Endothelial cell of umbilical vein (primary cell): ENCODE measurements at regions not wholly inside any gene's neighbourhood (a gene's known extent, or its start where the extent isn't known, plus 50 kb on each side); places are given as distances from the start of the nearest gene placed in this dataset.

Source experiments
- BruUV-seq: library from RNA; stranded (reverse); fragments of 400-500 nt; replicated peaks from 2 replicates; lab custom pipeline; 2021; lab: Mats Ljungman, UMichigan
- CTCF ChIA-PET: fragments of 300-600, 350-600 bp; sonication (Branson Sonifier 250); formaldehyde crosslinking; loops from one replicate; lab custom pipeline; 2021; ENCODE audit warnings: antibody characterized with exemption, inconsistent platforms; lab: Charles Lee
- POLR2A ChIA-PET: fragments of 300-600, 350-600 bp; sonication (Branson Sonifier 250); formaldehyde crosslinking; loops from one replicate; lab custom pipeline; 2021; ENCODE audit warnings: antibody characterized with exemption, inconsistent platforms; lab: Charles Lee
- DNase-seq: peaks from one replicate; pipeline ENCODE4 v3.0.0-alpha.2; 2011; ENCODE audit warnings: low read depth, low spot score
- FAIRE-seq: peaks from 2 replicates; lab custom pipeline; 2011; peaks lifted over from hg19 to GRCh38; lab: Jason Lieb, UNC
- H2AFZ ChIP-seq: 2 replicates; pipeline ENCODE4 v1.6.0; 2012; ENCODE audit warnings: low read depth, low read length, control low read depth, inconsistent platforms
- H3K27ac ChIP-seq: 2 replicates; pipeline ENCODE4 v1.5.1; 2011; ENCODE audit warnings: low read depth, mild to moderate bottlenecking, control low read depth, low read length, moderate library complexity; ENCODE audit not compliant: insufficient read depth
- H3K27me3 ChIP-seq, 2 experiments: 2 replicates each; pipeline versions ENCODE4 v1.6.0 to v1.6.1; 2011; ENCODE audit warnings: low read length in 2 of 2, mixed read lengths in 1 of 2; ENCODE audit not compliant: control insufficient read depth in 2 of 2, insufficient read depth in 2 of 2
- H3K36me3 ChIP-seq, 2 experiments: 2 replicates in 1 of 2; 3 replicates in 1 of 2; pipeline ENCODE4 v1.5.1; 2011; ENCODE audit warnings: low read length in 2 of 2, mild to moderate bottlenecking in 1 of 2, moderate library complexity in 1 of 2; ENCODE audit not compliant: control insufficient read depth in 2 of 2, insufficient read depth in 2 of 2; ENCODE audit errors: extremely low read depth in 1 of 2
- H3K4me1 ChIP-seq: 3 replicates; pipeline ENCODE4 v1.5.1; 2011; ENCODE audit warnings: mild to moderate bottlenecking, low read length; ENCODE audit not compliant: control insufficient read depth, insufficient read depth; ENCODE audit errors: extremely low read depth
- H3K4me2 ChIP-seq: 2 replicates; pipeline ENCODE4 v1.6.1; 2011; ENCODE audit warnings: low read length, control low read depth, mixed read lengths; ENCODE audit not compliant: insufficient read depth
- H3K4me3 ChIP-seq, 3 experiments: fragments of 200-600 bp in 1 of 3; sonication (generic), shearing (Covaris generic) in 1 of 3; replicated peaks in 1 of 3; 2 replicates each; pipeline ENCODE4 v1.5.1; 2011 to 2016; ENCODE audit warnings: control low read depth in 3 of 3, low read length in 3 of 3, mild to moderate bottlenecking in 2 of 3, inconsistent platforms in 1 of 3, low read depth in 1 of 3, moderate library complexity in 1 of 3; ENCODE audit not compliant: insufficient read depth in 1 of 3
- H3K79me2 ChIP-seq: 2 replicates; pipeline ENCODE4 v1.6.0; 2012; ENCODE audit warnings: low read length, inconsistent platforms; ENCODE audit not compliant: control insufficient read depth, insufficient read depth
- H3K9ac ChIP-seq: replicated peaks from 2 replicates; pipeline ENCODE3; 2011; ENCODE audit warnings: low read length, control low read depth; ENCODE audit not compliant: insufficient read depth; ENCODE audit errors: extremely low read depth
- H3K9me1 ChIP-seq: replicated peaks from 3 replicates; pipeline ENCODE4 v1.6.0; 2011; ENCODE audit warnings: mild to moderate bottlenecking, low read length; ENCODE audit not compliant: control insufficient read depth, insufficient read depth; ENCODE audit errors: extremely low read depth
- H3K9me3 ChIP-seq: replicated peaks from 2 replicates; pipeline ENCODE4 v1.5.1; 2012; ENCODE audit warnings: low read length, inconsistent platforms; ENCODE audit not compliant: control insufficient read depth, insufficient read depth
- H4K20me1 ChIP-seq: replicated peaks from 2 replicates; pipeline ENCODE3; 2011; ENCODE audit warnings: mild to moderate bottlenecking, low read length; ENCODE audit not compliant: control insufficient read depth, insufficient read depth; ENCODE audit errors: extremely low read depth
- EZH2 ChIP-seq: IDR thresholded peaks from 2 replicates; pipeline ENCODE4 v1.6.1; 2012; ENCODE audit warnings: borderline replicate concordance, low read depth, mild to moderate bottlenecking, moderate library complexity, low read length, inconsistent platforms; ENCODE audit not compliant: severe bottlenecking
- FOS ChIP-seq: IDR thresholded peaks from 2 replicates; pipeline ENCODE4 v1.6.1; 2011; ENCODE audit warnings: mild to moderate bottlenecking, low read length, moderate library complexity, borderline replicate concordance; ENCODE audit not compliant: insufficient read depth
- GATA2 ChIP-seq: IDR thresholded peaks from 2 replicates; pipeline ENCODE4 v1.7.0; 2011; ENCODE audit warnings: low read depth, mild to moderate bottlenecking, moderate library complexity, mixed read lengths, low read length; ENCODE audit not compliant: insufficient read length, insufficient read depth
- JUN ChIP-seq: IDR thresholded peaks from 2 replicates; pipeline ENCODE4 v1.6.1; 2011; ENCODE audit warnings: borderline replicate concordance, low read depth; ENCODE audit not compliant: insufficient read length, insufficient read depth
- MYC ChIP-seq: IDR thresholded peaks from one replicate; pipeline ENCODE4 v1.6.1; 2011; ENCODE audit warnings: mild to moderate bottlenecking, low read depth, low read length
- POLR2A ChIP-seq: IDR thresholded peaks from 2 replicates; pipeline ENCODE4 v1.6.1; 2012; ENCODE audit warnings: low read depth, mild to moderate bottlenecking, control low read depth, low read length
- POLR2AphosphoS5 ChIP-seq: IDR thresholded peaks from 2 replicates; pipeline ENCODE4 v1.6.1; 2012; ENCODE audit warnings: low read depth, mild to moderate bottlenecking, control low read depth, low read length, moderate library complexity; ENCODE audit not compliant: insufficient read depth
- dilution Hi-C: fragments of 300-500 bp; cut with MboI; formaldehyde crosslinking; loops from one replicate; pipeline ENCODE4 v1.15.0; 2019; ENCODE audit warnings: low sequenced_read_pairs; ENCODE audit not compliant: extremely low pct_ligation_motif_present
- intact Hi-C: fragments of 100-400 bp; cut with micrococcal nuclease; formaldehyde crosslinking; loops from one replicate; pipeline ENCODE4 v1.10.0; 2022
- TF ChIP-seq, protein P1 (sequence below), 2 donors: IDR thresholded peaks; 1 replicate in 1 of 2; 2 replicates in 1 of 2; pipeline ENCODE4 v1.5.1; 2011; ENCODE audit warnings: low read length in 2 of 2, mild to moderate bottlenecking in 2 of 2, moderate library complexity in 2 of 2, control low read depth in 1 of 2, inconsistent platforms in 1 of 2, low read depth in 1 of 2; ENCODE audit not compliant: insufficient read depth in 1 of 2; ENCODE audit errors: extremely low read depth in 1 of 2
- TF ChIP-seq, protein P2 (sequence below): IDR thresholded peaks from 2 replicates; pipeline ENCODE4 v1.6.1; 2011; ENCODE audit not compliant: insufficient read depth, insufficient read length

DNA sequence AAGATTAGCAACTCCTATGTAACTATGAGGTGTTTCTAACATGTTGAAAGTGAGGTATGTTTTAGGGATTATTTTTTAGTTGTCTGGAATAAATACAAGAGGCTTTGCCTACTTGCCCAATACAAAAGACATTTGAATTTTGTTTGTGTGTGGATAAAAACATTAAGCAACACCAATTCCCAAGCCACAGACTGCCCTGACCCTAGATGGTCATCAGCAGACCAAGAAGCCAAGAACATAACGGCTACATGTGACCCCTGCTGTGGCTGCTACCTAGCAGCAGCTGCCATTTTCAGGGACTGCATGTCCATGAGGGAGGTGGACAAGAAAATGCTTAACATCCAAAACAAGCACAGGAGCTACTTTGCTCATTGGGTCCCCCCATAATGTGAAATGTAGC, 70.5 kb upstream of the QRFPR start:
- intact Hi-C loops (no loop called here), dilution Hi-C loops (no loop called here)
- no TSS peak for BruUV-seq
- no peak for DNase-seq
- Histone ChIP-seq H3K9ac (no peak overlapping the region), H3K9me1 (no peaks in the 10 kb centered on the region), H3K9me3 (no peaks in the 10 kb centered on the region), H3K36me3 (no peaks in the 10 kb centered on the region), H3K27me3 (peaks cover 3 to 9% of the 10 kb centered on the region in 2 experiments), H3K4me3 (no peak overlapping the region), H4K20me1 (no peaks in the 10 kb centered on the region), H3K79me2 (no peaks in the 10 kb centered on the region), H2AFZ (no peak overlapping the region), H3K4me2 (no peak overlapping the region), H3K27ac (no peak overlapping the region), H3K4me1 (no peaks in the 10 kb centered on the region)
- ChIA-PET POLR2A (no interaction called here), CTCF (interaction anchor here (3.8 kb wide), 1 partner anchor 11 kb away, joined by 33 read pairs; no protein-coding TSS in a partner anchor)
- TF ChIP-seq POLR2A (no peak), POLR2AphosphoS5 (no peak), MYC (no peak), EZH2 (no peak), JUN (no peak), GATA2 (no peak), FOS (no peak)
- TF ChIP-seq, protein P1, sequence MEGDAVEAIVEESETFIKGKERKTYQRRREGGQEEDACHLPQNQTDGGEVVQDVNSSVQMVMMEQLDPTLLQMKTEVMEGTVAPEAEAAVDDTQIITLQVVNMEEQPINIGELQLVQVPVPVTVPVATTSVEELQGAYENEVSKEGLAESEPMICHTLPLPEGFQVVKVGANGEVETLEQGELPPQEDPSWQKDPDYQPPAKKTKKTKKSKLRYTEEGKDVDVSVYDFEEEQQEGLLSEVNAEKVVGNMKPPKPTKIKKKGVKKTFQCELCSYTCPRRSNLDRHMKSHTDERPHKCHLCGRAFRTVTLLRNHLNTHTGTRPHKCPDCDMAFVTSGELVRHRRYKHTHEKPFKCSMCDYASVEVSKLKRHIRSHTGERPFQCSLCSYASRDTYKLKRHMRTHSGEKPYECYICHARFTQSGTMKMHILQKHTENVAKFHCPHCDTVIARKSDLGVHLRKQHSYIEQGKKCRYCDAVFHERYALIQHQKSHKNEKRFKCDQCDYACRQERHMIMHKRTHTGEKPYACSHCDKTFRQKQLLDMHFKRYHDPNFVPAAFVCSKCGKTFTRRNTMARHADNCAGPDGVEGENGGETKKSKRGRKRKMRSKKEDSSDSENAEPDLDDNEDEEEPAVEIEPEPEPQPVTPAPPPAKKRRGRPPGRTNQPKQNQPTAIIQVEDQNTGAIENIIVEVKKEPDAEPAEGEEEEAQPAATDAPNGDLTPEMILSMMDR (IDR thresholded peaks at IDR 0.05; ENCODE audit: extremely low read depth in 1 of 2, insufficient read depth in 1 of 2, low read depth in 1 of 2, low read length in 2 of 2) = no peak
- TF ChIP-seq, protein P2, sequence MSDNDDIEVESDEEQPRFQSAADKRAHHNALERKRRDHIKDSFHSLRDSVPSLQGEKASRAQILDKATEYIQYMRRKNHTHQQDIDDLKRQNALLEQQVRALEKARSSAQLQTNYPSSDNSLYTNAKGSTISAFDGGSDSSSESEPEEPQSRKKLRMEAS = no peak
- FAIRE-seq = no peak
